ENCODE measurements at regions not wholly inside any gene's neighbourhood (a gene's known extent, or its start where the extent isn't known, plus 50 kb on each side); places are given as distances from the start of the nearest gene placed in this dataset.

- Mint-ChIP-seq H3K27me3 (no peaks in the 10 kb centered on the region), H3K4me3 (no peak overlapping the region), H3K9me3 (peaks cover 6% of the 10 kb centered on the region), H3K4me1 (peaks cover 16% of the 10 kb centered on the region), H3K36me3 (peaks cover 8% of the 10 kb centered on the region), H3K27ac (no peak overlapping the region)
- POLR2A ChIA-PET = no interaction called here
- ATAC-seq (ENCODE audit: low read depth) (no peak), DNase-seq (no peak)
Measured at GRCh38 chr2:147659051-147659450, 185.8 kb upstream of the ACVR2A start.

DNA sequence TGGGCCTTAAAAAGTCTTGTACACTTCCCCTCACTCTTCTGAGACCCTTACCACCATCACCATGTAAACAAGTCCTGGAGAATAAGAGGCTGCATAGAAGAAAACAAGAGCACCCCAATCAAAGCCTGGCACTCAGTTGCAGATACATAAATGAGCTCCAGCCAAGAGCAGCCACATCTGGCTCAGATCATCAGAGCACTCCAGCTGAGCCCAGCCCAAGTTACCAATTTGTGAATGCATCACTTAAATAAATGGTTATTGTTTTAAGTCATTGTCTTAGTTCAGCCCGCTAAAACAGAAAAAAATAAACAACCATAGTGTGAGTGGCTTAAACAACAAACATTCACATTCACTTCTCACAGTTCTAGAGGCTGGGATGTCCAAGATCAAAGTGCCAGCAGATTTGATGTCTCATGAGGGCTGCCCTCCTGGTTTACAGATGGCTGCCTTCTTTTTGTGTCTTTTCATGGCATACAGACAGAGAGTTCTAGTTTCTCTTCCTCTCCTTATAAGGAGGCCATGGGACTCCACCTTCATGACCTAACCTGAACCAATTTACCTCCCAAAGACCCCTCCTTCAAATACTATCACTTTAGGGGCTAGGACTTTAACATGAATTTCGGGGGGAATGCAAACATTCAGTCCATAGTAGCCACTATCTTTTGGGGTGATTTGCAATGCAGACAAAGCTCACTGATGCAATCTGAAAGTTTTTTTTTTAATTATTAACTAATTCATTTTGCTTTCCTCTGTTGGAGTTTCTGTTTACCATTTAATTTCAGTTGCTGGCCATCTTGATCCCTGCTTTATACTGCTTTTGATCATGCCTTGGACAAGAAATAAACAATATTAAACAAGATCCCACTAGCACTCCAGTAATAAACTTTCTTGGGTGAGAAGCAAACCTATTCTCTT, 187.5 kb upstream of the ACVR2A start:
- Mint-ChIP-seq H3K9me3 (peaks cover 6% of the 10 kb centered on the region), H3K4me1 (peaks cover 2% of the 10 kb centered on the region), H3K36me3 (peaks cover 4% of the 10 kb centered on the region), H3K27me3 (peaks cover 2% of the 10 kb centered on the region), H3K27ac (no peak overlapping the region), H3K4me3 (no peak overlapping the region)
- no peak for DNase-seq
- ATAC-seq (ENCODE audit: low read depth) = no peak
- POLR2A ChIA-PET = interaction anchor here (0.6 kb wide), 1 partner anchor 13 kb away, joined by 6 read pairs; no protein-coding TSS in a partner anchor

- POLR2A ChIA-PET = no interaction called here
- Mint-ChIP-seq H3K36me3 (no peaks in the 10 kb centered on the region), H3K27ac (no peak overlapping the region), H3K4me3 (no peak overlapping the region), H3K9me3 (no peaks in the 10 kb centered on the region), H3K27me3 (peaks cover 7% of the 10 kb centered on the region), H3K4me1 (no peaks in the 10 kb centered on the region)
- DNase-seq (no peak), ATAC-seq (ENCODE audit: low read depth) (no peak)
Measured at GRCh38 chr2:147649998-147650397, 194.8 kb upstream of the ACVR2A start.

DNA sequence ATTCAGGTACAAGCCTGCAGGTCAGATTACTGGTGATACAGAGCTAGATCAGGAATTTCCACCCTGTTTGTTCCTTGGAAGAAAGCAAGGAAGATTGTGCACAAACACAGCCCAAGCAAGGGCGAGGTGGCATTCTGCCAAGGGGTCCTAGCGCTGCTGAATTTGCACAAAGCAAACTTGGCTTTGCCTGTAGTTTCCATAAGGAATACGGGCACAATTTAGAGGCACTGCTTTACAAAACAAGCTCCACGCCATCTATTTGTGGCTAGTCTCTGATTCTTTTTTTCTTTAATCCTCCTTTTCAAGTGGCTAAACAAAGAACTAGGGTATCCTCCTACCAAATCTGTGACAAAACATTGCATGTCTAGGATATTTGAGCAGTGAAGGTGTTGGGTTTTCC, 195.5 kb upstream of the ACVR2A start:
- POLR2A ChIA-PET = no interaction called here
- H3K36me3 Mint-ChIP-seq = no peaks in the 10 kb centered on the region
- no peaks in the 10 kb centered on the region for H3K4me1 Mint-ChIP-seq
- peaks cover 7% of the 10 kb centered on the region for H3K27me3 Mint-ChIP-seq
- no peak overlapping the region for H3K27ac Mint-ChIP-seq
- no peaks in the 10 kb centered on the region for H3K9me3 Mint-ChIP-seq
- H3K4me3 Mint-ChIP-seq = no peak overlapping the region
- ATAC-seq (ENCODE audit: low read depth) (no peak), DNase-seq (no peak)

DNA sequence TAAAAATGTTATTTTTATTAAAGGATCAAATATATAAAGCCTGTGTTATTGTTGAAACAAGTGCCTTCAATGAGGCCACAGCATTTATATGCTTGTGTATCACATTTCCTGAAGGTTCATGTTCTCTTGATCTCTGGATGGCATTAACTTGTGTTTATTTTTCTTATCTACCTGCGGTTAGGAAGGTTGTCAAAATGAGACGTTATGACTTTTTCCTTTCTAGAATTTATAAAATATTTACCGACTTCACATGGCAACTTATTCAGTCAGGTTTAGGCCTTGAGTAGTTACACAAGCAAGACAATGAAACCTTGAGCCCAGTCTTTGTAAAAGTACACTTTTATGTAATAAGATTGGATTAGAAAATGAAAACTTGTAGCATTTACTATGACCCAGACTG, 196.4 kb upstream of the ACVR2A start:
- DNase-seq (no peak), ATAC-seq (ENCODE audit: low read depth) (no peak)
- Mint-ChIP-seq H3K9me3 (no peaks in the 10 kb centered on the region), H3K36me3 (no peaks in the 10 kb centered on the region), H3K27me3 (peaks cover 7% of the 10 kb centered on the region), H3K4me1 (no peaks in the 10 kb centered on the region), H3K4me3 (no peak overlapping the region), H3K27ac (no peak overlapping the region)
- POLR2A ChIA-PET = no interaction called here

DNA sequence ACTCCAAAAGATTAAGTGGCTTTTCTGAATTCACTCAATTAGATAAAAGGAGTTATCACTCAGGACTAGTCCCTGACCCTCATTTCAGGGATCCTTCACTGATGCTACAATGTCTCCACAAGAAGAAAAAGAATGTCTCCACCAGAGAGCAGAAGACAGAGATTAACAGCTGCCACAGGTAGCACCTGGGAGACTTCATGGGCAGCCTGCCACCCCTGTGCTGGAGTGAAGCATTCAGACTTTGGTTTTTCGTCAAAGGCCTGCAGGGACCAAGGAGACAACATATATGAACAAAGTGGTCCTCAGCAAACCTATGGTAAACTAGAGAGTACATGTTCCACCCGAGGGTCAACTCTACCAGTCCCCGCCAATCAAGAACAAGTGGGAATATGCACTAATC, 197.0 kb upstream of the ACVR2A start:
- no peak overlapping the region for H3K4me3 Mint-ChIP-seq
- no peaks in the 10 kb centered on the region for H3K4me1 Mint-ChIP-seq
- no peak for DNase-seq
- no peak for ATAC-seq (ENCODE audit: low read depth)
- POLR2A ChIA-PET = no interaction called here
- H3K27ac Mint-ChIP-seq = no peak overlapping the region
- no peaks in the 10 kb centered on the region for H3K9me3 Mint-ChIP-seq
- no peaks in the 10 kb centered on the region for H3K36me3 Mint-ChIP-seq
- peaks cover 8% of the 10 kb centered on the region for H3K27me3 Mint-ChIP-seq

GRCh38 chr2:147646818-147647468, 197.9 kb upstream of the ACVR2A start:
- Mint-ChIP-seq H3K9me3 (no peaks in the 10 kb centered on the region), H3K4me1 (no peaks in the 10 kb centered on the region), H3K27ac (no peak overlapping the region), H3K36me3 (no peaks in the 10 kb centered on the region), H3K4me3 (no peak overlapping the region), H3K27me3 (peaks cover 8% of the 10 kb centered on the region)
- POLR2A ChIA-PET = no interaction called here
- DNase-seq (no peak), ATAC-seq (ENCODE audit: low read depth) (no peak)

DNA sequence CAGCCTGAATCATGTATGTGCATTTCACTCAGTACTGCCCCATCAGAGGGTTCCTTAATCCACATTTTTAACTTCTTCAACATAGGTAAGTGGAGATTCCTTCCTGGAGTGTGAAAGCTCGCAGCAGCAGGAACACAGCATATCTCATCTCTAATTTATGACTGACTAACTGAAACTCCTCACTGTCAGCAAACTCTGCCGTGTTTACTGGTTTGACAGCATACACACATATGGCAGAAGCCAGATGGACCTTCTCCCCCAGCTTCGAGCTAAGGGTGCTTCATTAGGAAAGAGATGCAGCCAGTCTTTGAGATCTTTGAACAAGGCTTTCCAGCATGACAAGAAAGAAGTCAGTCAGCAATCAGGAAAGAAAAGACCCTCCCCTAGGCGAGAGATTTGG, 200.3 kb upstream of the ACVR2A start:
- POLR2A ChIA-PET = interaction anchor here (1.1 kb wide), 1 partner anchor 19 kb away, joined by 3 read pairs; no protein-coding TSS in a partner anchor

DNA sequence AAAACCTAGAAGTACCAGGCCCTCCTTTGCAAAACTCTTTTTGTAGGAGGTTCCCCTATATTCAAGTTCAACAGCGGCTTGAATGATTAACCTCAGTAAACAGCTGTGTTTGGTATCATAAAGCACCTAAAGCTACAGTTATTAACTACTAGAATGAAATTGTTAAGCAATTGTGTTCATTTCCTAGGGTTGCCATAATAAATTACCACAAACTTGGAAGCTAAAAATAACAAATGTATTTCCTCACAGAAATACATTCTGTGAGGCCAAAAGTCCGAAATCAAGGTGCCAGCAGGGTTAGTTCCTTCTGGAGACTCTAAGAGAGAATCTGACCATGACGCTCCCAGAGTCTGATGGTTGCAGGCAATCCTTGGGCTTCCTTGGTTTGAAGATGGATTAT, 202.1 kb upstream of the ACVR2A start:
- Mint-ChIP-seq H3K27me3 (peaks cover 5% of the 10 kb centered on the region), H3K9me3 (peaks cover 3% of the 10 kb centered on the region), H3K4me1 (no peaks in the 10 kb centered on the region), H3K36me3 (no peaks in the 10 kb centered on the region), H3K27ac (no peak overlapping the region), H3K4me3 (no peak overlapping the region)
- DNase-seq (no peak), ATAC-seq (ENCODE audit: low read depth) (no peak)
- POLR2A ChIA-PET = no interaction called here

More for the DNA sequence above, 200.3 kb upstream of the ACVR2A start:
- ATAC-seq (ENCODE audit: low read depth) (no peak), DNase-seq (no peak)
- Mint-ChIP-seq H3K4me3 (no peak overlapping the region), H3K27me3 (peaks cover 5% of the 10 kb centered on the region), H3K4me1 (no peaks in the 10 kb centered on the region), H3K27ac (no peak overlapping the region), H3K9me3 (peaks cover 3% of the 10 kb centered on the region), H3K36me3 (no peaks in the 10 kb centered on the region)

DNA sequence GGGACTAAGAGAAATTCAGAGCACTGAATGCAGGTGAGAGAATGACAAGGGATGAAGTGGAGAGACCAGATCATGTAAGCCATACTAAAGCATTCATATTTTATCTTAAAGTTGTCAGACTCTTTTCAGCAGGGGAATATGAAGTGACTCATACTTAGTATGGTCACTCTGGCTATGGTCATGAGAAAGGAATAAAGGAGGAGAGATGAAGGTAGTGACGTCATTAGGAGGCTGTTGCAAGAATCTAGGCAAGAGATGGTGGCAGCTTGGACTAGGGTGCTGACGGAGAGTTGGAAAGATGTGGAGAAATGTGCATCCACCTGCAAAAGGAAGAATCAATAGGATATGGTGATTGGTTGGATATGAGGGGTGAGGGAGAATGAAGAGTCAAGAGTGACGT, 203.2 kb upstream of the ACVR2A start:
- Mint-ChIP-seq H3K36me3 (no peaks in the 10 kb centered on the region), H3K9me3 (peaks cover 3% of the 10 kb centered on the region), H3K4me3 (no peak overlapping the region), H3K4me1 (peaks cover 1% of the 10 kb centered on the region), H3K27ac (no peak overlapping the region), H3K27me3 (peaks cover 5% of the 10 kb centered on the region)
- DNase-seq (no peak), ATAC-seq (ENCODE audit: low read depth) (no peak)
- POLR2A ChIA-PET = no interaction called here

DNA sequence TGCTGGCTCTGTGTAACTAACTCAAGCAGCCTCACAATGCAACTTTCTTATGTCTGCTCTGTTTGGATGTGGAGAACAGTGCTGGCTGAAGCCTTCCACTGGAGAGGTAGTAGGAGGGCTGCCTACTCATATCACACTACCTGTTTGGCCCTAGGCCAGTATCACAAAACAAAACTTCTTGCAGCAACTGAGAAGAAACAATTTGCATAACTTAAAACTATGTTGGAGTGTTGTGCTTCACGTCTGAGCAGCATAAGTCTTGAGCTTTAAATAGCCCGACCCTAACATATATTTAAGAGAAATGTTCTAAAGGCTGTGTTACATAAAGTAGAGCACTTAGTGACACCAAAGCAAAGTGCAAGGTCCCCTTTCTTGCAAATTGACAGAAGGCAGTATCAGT, 204.9 kb upstream of the ACVR2A start:
- Mint-ChIP-seq H3K4me3 (no peak overlapping the region), H3K36me3 (no peaks in the 10 kb centered on the region), H3K4me1 (peaks cover 3% of the 10 kb centered on the region), H3K27me3 (peaks cover 2% of the 10 kb centered on the region), H3K27ac (no peak overlapping the region), H3K9me3 (peaks cover 3% of the 10 kb centered on the region)
- DNase-seq = no peak
- no peak for ATAC-seq (ENCODE audit: low read depth)
- POLR2A ChIA-PET = no interaction called here

- no peak for ATAC-seq (ENCODE audit: low read depth)
- H3K4me3 Mint-ChIP-seq = no peak overlapping the region
- peaks cover 2% of the 10 kb centered on the region for H3K27me3 Mint-ChIP-seq
- no peak for DNase-seq
- H3K4me1 Mint-ChIP-seq = peaks cover 3% of the 10 kb centered on the region
- H3K36me3 Mint-ChIP-seq = no peaks in the 10 kb centered on the region
- peaks cover 4% of the 10 kb centered on the region for H3K9me3 Mint-ChIP-seq
- H3K27ac Mint-ChIP-seq = no peak overlapping the region
- POLR2A ChIA-PET = no interaction called here
Measured at GRCh38 chr2:147639386-147639785, 205.4 kb upstream of the ACVR2A start.

GRCh38 chr2:147636886-147637285, 207.9 kb upstream of the ACVR2A start:
- POLR2A ChIA-PET = no interaction called here
- Mint-ChIP-seq H3K4me1 (peaks cover 7% of the 10 kb centered on the region), H3K9me3 (peaks cover 4% of the 10 kb centered on the region), H3K4me3 (no peak overlapping the region), H3K36me3 (no peaks in the 10 kb centered on the region), H3K27ac (no peak overlapping the region), H3K27me3 (no peaks in the 10 kb centered on the region)
- DNase-seq (no peak), ATAC-seq (ENCODE audit: low read depth) (no peak)

DNA sequence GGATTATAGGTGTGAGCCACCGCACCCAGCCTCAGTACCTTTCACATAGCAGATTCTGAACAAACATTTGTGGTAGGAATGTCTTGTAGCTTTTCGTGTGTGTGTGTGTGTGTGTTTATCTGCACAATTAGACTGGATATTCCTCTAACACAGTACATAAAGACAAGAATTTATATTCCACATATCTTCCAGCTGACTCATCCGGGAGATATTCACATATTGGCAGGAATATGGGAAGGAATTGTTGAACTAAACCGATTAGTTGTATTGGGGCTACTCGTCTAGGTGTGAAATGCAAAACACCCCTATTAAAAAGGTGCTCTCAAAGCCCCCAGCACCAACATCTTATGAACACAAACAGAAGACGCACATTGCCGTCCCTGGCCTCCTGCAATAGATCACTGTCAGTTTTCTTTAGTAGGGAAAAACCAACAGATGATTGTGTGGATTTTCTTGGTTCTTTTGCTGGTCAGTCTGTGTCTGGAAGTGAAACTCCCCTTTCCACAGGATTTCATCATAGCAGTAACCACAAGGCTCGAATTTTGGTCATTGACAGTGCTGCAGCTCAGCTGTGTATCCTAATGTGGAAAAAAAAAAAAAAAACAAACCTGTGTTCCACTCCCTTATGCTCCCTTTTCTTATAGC, 208.5 kb upstream of the ACVR2A start:
- H3K27me3 Mint-ChIP-seq = no peaks in the 10 kb centered on the region
- H3K4me3 Mint-ChIP-seq = no peak overlapping the region
- POLR2A ChIA-PET = no interaction called here
- peaks cover 2% of the 10 kb centered on the region for H3K9me3 Mint-ChIP-seq
- H3K27ac Mint-ChIP-seq = no peak overlapping the region
- H3K4me1 Mint-ChIP-seq = peaks cover 11% of the 10 kb centered on the region
- DNase-seq (no peak), ATAC-seq (ENCODE audit: low read depth) (no peak)
- no peaks in the 10 kb centered on the region for H3K36me3 Mint-ChIP-seq

Measured in activated naive CD8-positive, alpha-beta T cell treated with anti-CD3 and anti-CD28 coated beads, Interleukin-2, amount 10 ng/mL, durations not matched to agents 7 days and 5 days (primary cell).